ENCODE measurements at regions not wholly inside any gene's neighbourhood (a gene's known extent, or its start where the extent isn't known, plus 50 kb on each side); places are given as distances from the start of the nearest gene placed in this dataset.
"Not testable (repeated sequence)": the region's sequence is repeated elsewhere in the genome, so short reads cannot be mapped to it uniquely, and the experiment has no call there.

DNA sequence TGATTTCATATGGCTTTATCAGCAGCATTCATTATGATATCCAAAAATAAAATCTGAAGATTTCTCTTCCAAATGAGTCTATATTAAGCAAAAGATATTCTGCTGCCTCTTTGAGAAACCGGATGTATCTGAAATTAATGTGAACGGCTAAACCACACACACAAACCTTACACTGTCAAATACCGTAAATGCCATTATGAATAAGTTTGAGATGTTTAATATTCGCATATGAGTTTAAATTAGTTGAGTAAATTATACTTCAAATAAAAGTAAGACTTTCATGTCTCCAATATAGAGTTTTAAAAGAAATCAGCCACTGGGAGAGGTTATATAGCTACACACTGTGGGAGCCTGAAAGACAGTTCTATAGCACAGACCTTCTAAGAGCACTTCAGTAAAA is 566.6 kb upstream of the CHD1 start:
- in situ Hi-C loops (cut with HindIII; ENCODE audit: low pct_unique_long_range_greater_than_20kb, low sequenced_read_pairs): not testable (repeated sequence)
- DNase-seq (ENCODE audit: low read depth, low spot score): peak; percentile 63

DNA sequence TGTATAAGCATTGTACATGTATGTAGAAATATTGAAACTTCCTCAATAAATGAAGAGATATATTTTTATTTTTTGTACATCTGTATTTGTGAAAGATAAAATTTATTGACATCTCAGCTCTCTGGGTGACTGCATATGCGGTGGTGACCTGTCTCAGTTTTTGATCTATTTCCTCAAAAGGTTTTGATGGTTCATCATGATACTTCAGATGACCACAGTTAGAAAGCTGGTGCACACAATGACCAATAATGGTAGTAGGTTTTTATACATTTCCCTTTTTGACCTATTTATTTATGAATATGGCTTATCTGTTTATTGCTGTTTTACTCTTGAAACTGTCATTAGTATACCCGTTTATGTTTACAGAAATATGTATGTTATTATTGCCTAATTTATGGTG is 549.6 kb upstream of the CHD1 start:
- DNase-seq (ENCODE audit: low read depth, low spot score); in situ Hi-C loops (cut with HindIII; ENCODE audit: low pct_unique_long_range_greater_than_20kb, low sequenced_read_pairs): not testable (repeated sequence)

GRCh38 chr5:99473328-99473727 is 544.5 kb upstream of the CHD1 start:
- in situ Hi-C loops (cut with HindIII; ENCODE audit: low pct_unique_long_range_greater_than_20kb, low sequenced_read_pairs); DNase-seq (ENCODE audit: low read depth, low spot score): not testable (repeated sequence)

- in situ Hi-C loops (cut with HindIII; ENCODE audit: low pct_unique_long_range_greater_than_20kb, low sequenced_read_pairs); DNase-seq (ENCODE audit: low read depth, low spot score): not testable (repeated sequence)
Observed at GRCh38 chr5:99471726-99472125, 542.9 kb upstream of the CHD1 start.

DNA sequence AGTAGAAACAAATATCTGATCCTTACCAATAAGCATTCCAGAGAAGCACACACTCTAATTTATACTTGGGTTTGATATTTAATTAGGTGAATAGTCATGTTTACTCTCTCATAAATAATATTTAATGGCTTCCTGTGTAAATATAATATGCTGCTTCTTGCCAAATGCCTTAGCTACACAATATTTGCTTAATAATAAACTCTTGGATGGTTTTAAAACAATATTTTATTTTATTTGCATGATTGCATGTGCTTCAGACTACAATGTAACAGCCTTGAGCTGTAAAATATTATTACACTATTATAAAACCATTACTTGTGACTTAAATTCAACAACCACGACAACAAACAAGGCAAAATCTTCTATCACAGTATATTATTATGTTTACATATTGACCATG is 542.4 kb upstream of the CHD1 start:
- in situ Hi-C loops (cut with HindIII; ENCODE audit: low pct_unique_long_range_greater_than_20kb, low sequenced_read_pairs); DNase-seq (ENCODE audit: low read depth, low spot score): not testable (repeated sequence)

- in situ Hi-C loops (cut with HindIII; ENCODE audit: low pct_unique_long_range_greater_than_20kb, low sequenced_read_pairs); DNase-seq (ENCODE audit: low read depth, low spot score): not testable (repeated sequence)
Observed at GRCh38 chr5:99470636-99471035, 541.8 kb upstream of the CHD1 start.

- DNase-seq (ENCODE audit: low read depth, low spot score): peak; percentile 82
- in situ Hi-C loops (cut with HindIII; ENCODE audit: low pct_unique_long_range_greater_than_20kb, low sequenced_read_pairs): no loop called here
Observed at GRCh38 chr5:99460701-99461100, 531.9 kb upstream of the CHD1 start.

DNA sequence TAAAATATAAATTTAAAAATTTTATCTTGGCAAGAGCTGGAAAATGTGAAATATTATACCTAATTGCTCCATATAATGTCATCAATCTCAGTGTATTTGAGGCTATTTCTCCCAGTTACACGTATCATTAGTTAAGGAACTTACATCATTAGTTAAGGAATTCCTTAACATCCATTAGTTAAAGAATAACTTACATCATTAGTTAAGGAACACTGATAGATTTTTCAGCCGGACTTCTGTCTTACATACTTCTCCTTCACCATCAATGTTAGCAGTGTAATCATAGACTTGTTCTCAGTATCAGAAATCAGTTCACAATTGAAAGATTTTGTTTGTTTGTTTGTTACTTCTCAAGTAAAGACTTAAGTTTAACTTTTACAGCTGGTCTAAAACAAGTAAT is 524.4 kb upstream of the CHD1 start:
- DNase-seq (ENCODE audit: low read depth, low spot score): no peak
- in situ Hi-C loops (cut with HindIII; ENCODE audit: low pct_unique_long_range_greater_than_20kb, low sequenced_read_pairs): no loop called here

GRCh38 chr5:99449786-99450185 is 521.0 kb upstream of the CHD1 start:
- in situ Hi-C loops (cut with HindIII; ENCODE audit: low pct_unique_long_range_greater_than_20kb, low sequenced_read_pairs): no loop called here
- peak; percentile 22 for DNase-seq (ENCODE audit: low read depth, low spot score)

- in situ Hi-C loops (cut with HindIII; ENCODE audit: low pct_unique_long_range_greater_than_20kb, low sequenced_read_pairs): no loop called here
- no peak for DNase-seq (ENCODE audit: low read depth, low spot score)
Observed at GRCh38 chr5:99445805-99446204, 517.0 kb upstream of the CHD1 start.

- no peak for DNase-seq (ENCODE audit: low read depth, low spot score)
- in situ Hi-C loops (cut with HindIII; ENCODE audit: low pct_unique_long_range_greater_than_20kb, low sequenced_read_pairs): no loop called here
Observed at GRCh38 chr5:99441235-99441634, 512.4 kb upstream of the CHD1 start.

DNA sequence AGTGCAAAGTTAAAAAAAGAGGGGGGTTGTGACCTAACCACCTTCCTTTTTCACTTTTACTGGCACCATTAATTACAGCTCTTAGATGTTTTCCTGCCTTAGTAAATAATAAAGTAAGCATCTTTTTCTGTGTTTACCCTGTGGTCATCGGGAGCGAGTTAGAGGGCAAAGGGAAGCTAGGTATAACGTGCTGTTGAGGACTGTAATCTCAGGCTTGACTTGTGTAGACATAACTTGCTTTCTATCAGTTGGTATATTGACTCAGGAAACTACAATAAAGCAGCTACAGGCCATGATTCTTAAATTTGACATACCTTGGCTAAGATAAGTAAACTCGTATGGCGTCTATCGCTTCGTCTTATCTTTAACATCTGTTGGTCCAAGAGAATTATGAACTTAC is 509.8 kb upstream of the CHD1 start:
- no peak for DNase-seq (ENCODE audit: low read depth, low spot score)
- in situ Hi-C loops (cut with HindIII; ENCODE audit: low pct_unique_long_range_greater_than_20kb, low sequenced_read_pairs): no loop called here

DNA sequence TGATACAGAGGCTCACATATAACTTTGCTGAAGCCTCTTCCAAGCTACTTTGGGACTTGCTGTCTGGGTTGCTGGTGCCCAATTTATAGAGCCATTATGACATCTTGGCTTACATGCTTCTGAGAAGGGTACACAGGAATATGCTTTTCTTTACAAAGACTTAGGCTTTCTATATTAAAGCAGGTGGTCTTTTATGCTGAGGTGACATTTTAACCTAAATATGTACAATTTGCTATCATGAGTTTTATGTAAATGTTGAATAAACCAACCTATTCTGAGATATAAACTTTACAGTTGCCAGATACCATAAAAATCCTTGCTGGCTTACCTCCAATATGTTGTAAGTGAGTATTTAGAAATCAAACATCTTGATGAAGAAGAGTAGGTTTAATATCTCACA is 509.2 kb upstream of the CHD1 start:
- DNase-seq (ENCODE audit: low read depth, low spot score): no peak
- in situ Hi-C loops (cut with HindIII; ENCODE audit: low pct_unique_long_range_greater_than_20kb, low sequenced_read_pairs): no loop called here

DNA sequence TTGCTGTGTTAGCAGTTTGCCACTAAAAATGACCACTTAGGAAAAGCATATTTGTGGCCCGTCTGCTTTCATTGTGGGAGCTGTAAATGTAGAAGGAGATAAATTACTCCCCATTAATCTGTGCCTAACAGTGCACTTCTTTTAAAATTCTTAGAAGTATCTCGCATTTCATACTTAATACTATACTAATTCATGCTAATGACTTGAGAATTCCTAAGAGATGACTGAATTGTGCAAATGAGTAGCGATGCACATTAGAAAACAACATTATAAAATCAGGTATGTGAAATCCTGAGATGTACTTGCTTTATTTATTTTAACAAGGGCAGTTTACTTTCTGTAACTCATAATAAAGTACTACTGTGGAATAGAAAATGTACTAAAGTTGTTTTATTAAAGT is 494.6 kb upstream of the CHD1 start:
- in situ Hi-C loops (cut with HindIII; ENCODE audit: low pct_unique_long_range_greater_than_20kb, low sequenced_read_pairs): not testable (repeated sequence)

GRCh38 chr5:99418640-99419039 is 489.8 kb upstream of the CHD1 start:
- DNase-seq (ENCODE audit: low read depth, low spot score); in situ Hi-C loops (cut with HindIII; ENCODE audit: low pct_unique_long_range_greater_than_20kb, low sequenced_read_pairs): not testable (repeated sequence)

More for the DNA sequence above, 494.6 kb upstream of the CHD1 start:
- DNase-seq (ENCODE audit: low read depth, low spot score): not testable (repeated sequence)

DNA sequence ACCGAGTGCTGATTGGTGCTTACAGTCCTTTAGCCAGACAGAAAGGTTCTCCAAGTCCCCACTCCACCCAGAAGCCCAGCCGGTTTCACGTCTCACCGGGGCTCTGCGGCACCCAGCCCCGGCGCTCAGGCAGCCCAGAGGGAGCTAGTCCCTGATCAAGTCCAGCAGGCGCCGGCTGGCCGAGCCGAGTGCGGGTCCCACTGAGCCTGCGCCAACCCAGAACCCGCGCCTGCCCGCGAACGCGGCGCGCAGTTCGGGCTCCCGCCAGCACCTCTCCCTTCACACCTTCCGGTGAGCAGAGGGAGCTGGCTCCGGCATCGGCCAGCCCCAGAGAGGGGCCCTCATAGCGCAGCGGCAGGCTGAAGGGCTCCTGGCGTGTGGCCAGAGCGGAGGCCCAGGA is 481.6 kb upstream of the CHD1 start:
- in situ Hi-C loops (cut with HindIII; ENCODE audit: low pct_unique_long_range_greater_than_20kb, low sequenced_read_pairs); DNase-seq (ENCODE audit: low read depth, low spot score): not testable (repeated sequence)

- DNase-seq (ENCODE audit: low read depth, low spot score); in situ Hi-C loops (cut with HindIII; ENCODE audit: low pct_unique_long_range_greater_than_20kb, low sequenced_read_pairs): not testable (repeated sequence)
Observed at GRCh38 chr5:99404764-99405302, 476.0 kb upstream of the CHD1 start.

DNA sequence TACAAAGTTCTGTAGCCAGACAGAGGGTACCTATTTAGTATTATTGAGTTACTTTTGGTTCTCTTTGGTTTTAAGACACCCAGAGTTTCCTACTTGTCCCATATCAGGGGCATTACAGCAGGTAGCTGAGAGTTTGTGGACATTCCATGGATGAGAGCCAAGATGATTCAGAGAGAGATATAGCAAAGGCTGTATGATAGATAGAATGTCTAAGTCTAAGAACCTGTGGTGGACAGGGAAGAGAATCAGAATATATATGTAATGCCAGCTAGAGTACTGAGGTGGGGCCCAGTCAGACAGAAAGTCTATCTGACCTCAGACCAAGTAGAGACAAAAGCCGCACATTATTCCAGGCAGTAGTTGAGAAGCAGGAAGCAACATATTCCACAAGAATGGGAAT is 471.8 kb upstream of the CHD1 start:
- in situ Hi-C loops (cut with HindIII; ENCODE audit: low pct_unique_long_range_greater_than_20kb, low sequenced_read_pairs); DNase-seq (ENCODE audit: low read depth, low spot score): not testable (repeated sequence)

- peak; percentile 85 for DNase-seq (ENCODE audit: low read depth, low spot score)
- in situ Hi-C loops (cut with HindIII; ENCODE audit: low pct_unique_long_range_greater_than_20kb, low sequenced_read_pairs): no loop called here
Observed at GRCh38 chr5:99398976-99399375, 470.2 kb upstream of the CHD1 start.

Measured in SK-MEL-5 (cell line).